PC-9 (cell line): ENCODE measurements at regions not wholly inside any gene's neighbourhood (a gene's known extent, or its start where the extent isn't known, plus 50 kb on each side); places are given as distances from the start of the nearest gene placed in this dataset.
"Not testable (repeated sequence)": the region's sequence is repeated elsewhere in the genome, so short reads cannot be mapped to it uniquely, and the experiment has no call there.

Experiments used
- BruUV-seq: library from RNA; stranded (reverse); fragments of 400-500 nt; replicated peaks from 2 replicates; lab custom pipeline; 2021; lab: Mats Ljungman, UMichigan
- CTCF ChIA-PET: fragments of 300-600 bp; sonication (Branson Sonifier 250); formaldehyde crosslinking; loops from one replicate; lab custom pipeline; 2022; ENCODE audit warnings: antibody characterized with exemption; lab: Charles Lee
- POLR2A ChIA-PET: fragments of 300-600 bp; sonication (Branson Sonifier 250); formaldehyde crosslinking; loops from one replicate; lab custom pipeline; 2022; ENCODE audit warnings: antibody characterized with exemption; ENCODE audit not compliant: unreplicated experiment; lab: Charles Lee
- DNase-seq, 2 experiments: peaks; one replicate each; pipeline versions ENCODE4 v3.0.0 to v3.0.0-alpha.2; 2015 to 2022; ENCODE audit warnings: mixed read lengths in 1 of 2
- H2AFZ ChIP-seq: fragments of 200-600 bp; sonication (generic); 2 replicates; pipeline ENCODE4 v1.8.1; 2017; ENCODE audit warnings: antibody characterized with exemption
- H3F3A ChIP-seq: fragments of 200-600 bp; sonication (generic); 2 replicates; pipeline ENCODE4 v1.8.1; 2017; ENCODE audit warnings: antibody characterized with exemption, mild to moderate bottlenecking, low read depth; ENCODE audit not compliant: insufficient read depth
- H3K27ac ChIP-seq: fragments of 200-600 bp; sonication (generic); 2 replicates; pipeline ENCODE4 v1.6.1; 2016; ENCODE audit warnings: mixed run types
- H3K27me3 ChIP-seq: fragments of 200-600 bp; sonication (generic); 2 replicates; pipeline ENCODE4 v1.6.1; 2016; ENCODE audit warnings: low read depth, mixed run types; ENCODE audit not compliant: insufficient read depth
- H3K36me3 ChIP-seq: fragments of 200-600 bp; sonication (generic); 2 replicates; pipeline ENCODE4 v1.6.1; 2016; ENCODE audit warnings: low read depth, mixed run types
- H3K4me1 ChIP-seq: fragments of 200-600 bp; sonication (generic); replicated peaks from 2 replicates; pipeline ENCODE4 v1.6.1; 2016; ENCODE audit warnings: mixed run types; ENCODE audit not compliant: insufficient read depth
- H3K4me2 ChIP-seq: fragments of 200-600 bp; sonication (generic); 2 replicates; pipeline ENCODE4 v1.6.1; 2017; ENCODE audit warnings: mixed run types
- H3K4me3 ChIP-seq: fragments of 200-600 bp; sonication (generic); 2 replicates; pipeline ENCODE4 v1.6.1; 2016; ENCODE audit warnings: mixed run types
- H3K79me2 ChIP-seq: fragments of 200-600 bp; sonication (generic); 2 replicates; pipeline ENCODE4 v1.6.1; 2017; ENCODE audit warnings: low read depth, mixed run types
- H3K9me2 ChIP-seq: fragments of 200-600 bp; sonication (generic); 2 replicates; pipeline ENCODE4 v1.8.1; 2017; ENCODE audit warnings: mild to moderate bottlenecking; ENCODE audit not compliant: insufficient read depth
- H3K9me3 ChIP-seq: fragments of 200-600 bp; sonication (generic); 2 replicates; pipeline ENCODE4 v1.8.1; 2016; ENCODE audit warnings: low read depth; ENCODE audit not compliant: insufficient read depth
- H4K20me1 ChIP-seq: fragments of 200-600 bp; sonication (generic); 2 replicates; pipeline ENCODE4 v1.8.1; 2017; ENCODE audit not compliant: insufficient read depth
- CTCF ChIP-seq: fragments of 200-600 bp; sonication (generic); conservative IDR thresholded peaks from 2 replicates; pipeline ENCODE4 v1.6.1; 2017; ENCODE audit warnings: mixed run types, antibody characterized with exemption, mild to moderate bottlenecking, moderate library complexity
- EZH2 ChIP-seq: fragments of 200-600 bp; sonication (generic); IDR thresholded peaks from 2 replicates; pipeline ENCODE4 v1.8.0; 2017; ENCODE audit warnings: antibody characterized with exemption, low read depth
- intact Hi-C: fragments of 100-400 bp; cut with micrococcal nuclease; formaldehyde crosslinking; loops from one replicate; pipeline ENCODE4 v1.10.0; 2022; ENCODE audit not compliant: unreplicated experiment

- no peaks in the 10 kb centered on the region for H3K79me2 ChIP-seq
- no peak overlapping the region for H3K4me2 ChIP-seq
- H3K36me3 ChIP-seq = no peaks in the 10 kb centered on the region
- TF ChIP-seq EZH2 (no peak), CTCF (no peak)
- intact Hi-C loops = no loop called here
- no peak overlapping the region for H3K4me3 ChIP-seq
- H2AFZ ChIP-seq = no peak overlapping the region
- POLR2A ChIA-PET = no interaction called here
- DNase-seq = no peak
- H3K27me3 ChIP-seq = no peaks in the 10 kb centered on the region
- H4K20me1 ChIP-seq = no peaks in the 10 kb centered on the region
- H3F3A ChIP-seq = no peaks in the 10 kb centered on the region
- no peaks in the 10 kb centered on the region for H3K4me1 ChIP-seq
- H3K9me3 ChIP-seq = no peaks in the 10 kb centered on the region
- H3K27ac ChIP-seq = no peak overlapping the region
- BruUV-seq = no TSS peak
- H3K9me2 ChIP-seq = no peaks in the 10 kb centered on the region
- CTCF ChIA-PET = no interaction called here
Measured at GRCh38 chr6:119757467-119757866, 407.9 kb upstream of the MAN1A1 start.

GRCh38 chr6:119749335-119749734, 399.8 kb upstream of the MAN1A1 start:
- no peaks in the 10 kb centered on the region for H3K9me2 ChIP-seq
- H3K79me2 ChIP-seq = no peaks in the 10 kb centered on the region
- H4K20me1 ChIP-seq = no peaks in the 10 kb centered on the region
- TF ChIP-seq CTCF (no peak), EZH2 (no peak)
- ChIA-PET CTCF (no interaction called here), POLR2A (no interaction called here)
- intact Hi-C loops = loop anchor here (10.0 kb wide), 3 partner anchors 475 to 1305 kb away; no protein-coding TSS in a partner anchor
- no peaks in the 10 kb centered on the region for H3K4me1 ChIP-seq
- H3F3A ChIP-seq = no peaks in the 10 kb centered on the region
- no peak overlapping the region for H3K27ac ChIP-seq
- no peak for DNase-seq
- H3K36me3 ChIP-seq = no peaks in the 10 kb centered on the region; the same call in 1 of the 2 replicates
- BruUV-seq = no TSS peak
- H3K4me2 ChIP-seq = no peak overlapping the region
- peaks cover 4% of the 10 kb centered on the region for H3K9me3 ChIP-seq
- no peak overlapping the region for H2AFZ ChIP-seq
- no peaks in the 10 kb centered on the region for H3K27me3 ChIP-seq
- H3K4me3 ChIP-seq = no peak overlapping the region

GRCh38 chr6:119748535-119748934, 399.0 kb upstream of the MAN1A1 start:
- H3F3A ChIP-seq, DNase-seq: not testable (repeated sequence)
- intact Hi-C loops = loop anchor here (10.0 kb wide), 3 partner anchors 476 to 1306 kb away; no protein-coding TSS in a partner anchor

More at GRCh38 chr6:119748535-119748934, 399.0 kb upstream of the MAN1A1 start:
- H3K9me3 ChIP-seq, CTCF ChIA-PET, H3K9me2 ChIP-seq, H3K4me3 ChIP-seq, H3K4me2 ChIP-seq, H3K79me2 ChIP-seq, H3K4me1 ChIP-seq, H3K27ac ChIP-seq, H4K20me1 ChIP-seq, BruUV-seq, H3K36me3 ChIP-seq, H3K27me3 ChIP-seq, POLR2A ChIA-PET, H2AFZ ChIP-seq: not testable (repeated sequence)
